LNCAP (cell line): ENCODE measurements at regions not wholly inside any gene's neighbourhood (a gene's known extent, or its start where the extent isn't known, plus 50 kb on each side); places are given as distances from the start of the nearest gene placed in this dataset.

Source experiments
- CTCF ChIP-seq: fragments of 450-650 bp; IDR thresholded peaks from 2 replicates; pipeline ENCODE4 v1.5.1; 2017; ENCODE audit warnings: mild to moderate bottlenecking

- no peak for TF ChIP-seq CTCF
Observed at GRCh38 chr3:124203292-124203691, 211.4 kb upstream of the ROPN1 start.

GRCh38 chr3:124206225-124207055 is 214.5 kb upstream of the ROPN1 start:
- TF ChIP-seq CTCF = no peak

GRCh38 chr3:124207077-124207476 is 215.2 kb upstream of the ROPN1 start:
- no peak for TF ChIP-seq CTCF

GRCh38 chr3:124207873-124208485 is 216.1 kb upstream of the ROPN1 start:
- TF ChIP-seq CTCF = no peak

- TF ChIP-seq CTCF = no peak
Observed at GRCh38 chr3:124209426-124209825, 217.5 kb upstream of the ROPN1 start.

- no peak for TF ChIP-seq CTCF
Observed at GRCh38 chr3:124210899-124211298, 219.0 kb upstream of the ROPN1 start.

GRCh38 chr3:124213641-124214040 is 221.7 kb upstream of the ROPN1 start:
- no peak for TF ChIP-seq CTCF
